Activated naive CD4-positive, alpha-beta T cell treated with Interleukin-2 at 50 U/mL for 16 hours (primary cell): ENCODE measurements at regions not wholly inside any gene's neighbourhood (a gene's known extent, or its start where the extent isn't known, plus 50 kb on each side); places are given as distances from the start of the nearest gene placed in this dataset.
"Not testable (repeated sequence)": the region's sequence is repeated elsewhere in the genome, so short reads cannot be mapped to it uniquely, and the experiment has no call there.

ENCODE experiments used
- DNase-seq: peaks from one replicate; pipeline ENCODE4 v3.0.0-alpha.2; 2020

GRCh38 chr10:64924306-64924705 lies 1403.1 kb downstream of the REEP3 start:
- not testable (repeated sequence) for DNase-seq

GRCh38 chr10:64952042-64952441 lies 1430.8 kb downstream of the REEP3 start:
- DNase-seq: no peak

- DNase-seq: no peak
Measured at GRCh38 chr10:64956441-64956840, 1435.2 kb downstream of the REEP3 start.

GRCh38 chr10:64959116-64959515 lies 1437.9 kb downstream of the REEP3 start:
- no peak for DNase-seq

- DNase-seq: no peak
Measured at GRCh38 chr10:64959883-64960282, 1438.7 kb downstream of the REEP3 start.

- no peak for DNase-seq
Measured at GRCh38 chr10:64973391-64973790, 1452.2 kb downstream of the REEP3 start.

- DNase-seq: no peak
Measured at GRCh38 chr10:64976150-64976549, 1454.9 kb downstream of the REEP3 start.

- no peak for DNase-seq
Measured at GRCh38 chr10:64977915-64978314, 1456.7 kb downstream of the REEP3 start.

GRCh38 chr10:64996886-64997285 lies 1475.7 kb downstream of the REEP3 start:
- no peak for DNase-seq

GRCh38 chr10:65010845-65011244 lies 1489.6 kb downstream of the REEP3 start:
- no peak for DNase-seq

- no peak for DNase-seq
Measured at GRCh38 chr10:65017523-65017922, 1496.3 kb downstream of the REEP3 start.

- no peak for DNase-seq
Measured at GRCh38 chr10:65024886-65025285, 1503.7 kb downstream of the REEP3 start.

- DNase-seq: no peak
Measured at GRCh38 chr10:65030263-65030662, 1509.1 kb downstream of the REEP3 start.

GRCh38 chr10:65032867-65033769 lies 1511.9 kb downstream of the REEP3 start:
- no peak for DNase-seq

- DNase-seq: no peak
Measured at GRCh38 chr10:65033957-65034356, 1512.8 kb downstream of the REEP3 start.

GRCh38 chr10:65040796-65041195 lies 1519.6 kb downstream of the REEP3 start:
- DNase-seq: no peak

- no peak for DNase-seq
Measured at GRCh38 chr10:65041307-65041706, 1520.1 kb downstream of the REEP3 start.

GRCh38 chr10:65042496-65042895 lies 1521.3 kb downstream of the REEP3 start:
- DNase-seq: no peak

- no peak for DNase-seq
Measured at GRCh38 chr10:65046831-65047230, 1525.6 kb downstream of the REEP3 start.

- DNase-seq: not testable (repeated sequence)
Measured at GRCh38 chr10:65052111-65052510, 1530.9 kb downstream of the REEP3 start.

GRCh38 chr10:65053397-65053796 lies 1532.2 kb downstream of the REEP3 start:
- not testable (repeated sequence) for DNase-seq

- not testable (repeated sequence) for DNase-seq
Measured at GRCh38 chr10:65053831-65054351, 1532.7 kb downstream of the REEP3 start.

GRCh38 chr10:65054701-65055100 lies 1533.5 kb downstream of the REEP3 start:
- DNase-seq: not testable (repeated sequence)

- DNase-seq: no peak
Measured at GRCh38 chr10:65065278-65065677, 1544.1 kb downstream of the REEP3 start.

- DNase-seq: no peak
Measured at GRCh38 chr10:65083222-65083621, 1562.0 kb downstream of the REEP3 start.
